Gastrocnemius medialis (tissue), 4 donors: ENCODE measurements at regions not wholly inside any gene's neighbourhood (a gene's known extent, or its start where the extent isn't known, plus 50 kb on each side); places are given as distances from the start of the nearest gene placed in this dataset.

Experiments used
- CTCF ChIP-seq, 5 experiments: fragments of 450-650 bp in 3 of 5; fragments of 200-600 bp in 2 of 5; sonication (generic) in 2 of 5; IDR thresholded peaks in 4 of 5; conservative IDR thresholded peaks in 1 of 5; 1 replicate in 4 of 5; 2 replicates in 1 of 5; pipeline ENCODE4 v1.5.1; 2016 to 2019; ENCODE audit warnings: antibody characterized with exemption in 5 of 5, mild to moderate bottlenecking in 3 of 5, moderate library complexity in 3 of 5
- POLR2A ChIP-seq, 2 donors: fragments of 450-650 bp; IDR thresholded peaks; one replicate each; pipeline ENCODE4 v1.6.1; 2017; ENCODE audit warnings: antibody characterized with exemption in 2 of 2, mild to moderate bottlenecking in 2 of 2, moderate library complexity in 2 of 2

- TF ChIP-seq CTCF (IDR thresholded peaks at IDR 0.05 in 4 of 5, conservative IDR thresholded peaks at IDR 0.05 in 1 of 5) = no peak
- TF ChIP-seq POLR2A (IDR thresholded peaks at IDR 0.05) = no peak
Observed at GRCh38 chr6:113642714-113643406, 214.3 kb upstream of the MARCKS start.
